SK-N-SH (cell line): ENCODE measurements at regions not wholly inside any gene's neighbourhood (a gene's known extent, or its start where the extent isn't known, plus 50 kb on each side); places are given as distances from the start of the nearest gene placed in this dataset.

Experiments used
- CTCF ChIA-PET: fragments of 300-600, 350-600 bp; formaldehyde crosslinking; extraction: SDS; loops from one replicate; lab custom pipeline; 2021; lab: Yijun Ruan, JAX
- POLR2A ChIA-PET: fragments of 350-600 bp; sonication (Branson Sonifier 250); formaldehyde crosslinking; extraction: SDS; loops from one replicate; lab custom pipeline; 2020; ENCODE audit warnings: antibody characterized with exemption, inconsistent platforms; lab: Yijun Ruan, JAX
- DNase-seq: peaks from one replicate; pipeline ENCODE4 v3.0.0; 2012
- H2AFZ ChIP-seq: fragments of 200-600 bp; sonication (generic); 2 replicates; pipeline ENCODE4 v1.8.1; 2016; ENCODE audit warnings: antibody characterized with exemption, mild to moderate bottlenecking, low read depth
- H3F3A ChIP-seq: fragments of 200-600 bp; sonication (generic); replicated peaks from 2 replicates; pipeline ENCODE3; 2016; ENCODE audit warnings: antibody characterized with exemption, mild to moderate bottlenecking; ENCODE audit not compliant: insufficient read depth
- H3K27ac ChIP-seq, 2 experiments: fragments of 200-500 bp in 1 of 2; fragments of 200-600 bp in 1 of 2; sonication (Bioruptor generic) in 1 of 2; sonication (generic), shearing (Covaris generic) in 1 of 2; 2 replicates each; pipeline versions ENCODE4 v1.5.1 to v1.6.1; 2014 to 2016; ENCODE audit warnings: low read depth in 2 of 2, inconsistent platforms in 1 of 2, low read length in 1 of 2, mild to moderate bottlenecking in 1 of 2, mixed read lengths in 1 of 2
- H3K27me3 ChIP-seq: fragments of 200-600 bp; sonication (generic), shearing (Covaris generic); 2 replicates; pipeline ENCODE4 v1.6.1; 2016; ENCODE audit warnings: mixed run types; ENCODE audit not compliant: insufficient read depth
- H3K36me3 ChIP-seq, 2 experiments: fragments of 200-500 bp in 1 of 2; fragments of 200-600 bp in 1 of 2; sonication (Bioruptor generic) in 1 of 2; sonication (generic) in 1 of 2; replicated peaks in 1 of 2; 2 replicates each; pipeline versions ENCODE3 to v1.5.1; 2014 to 2016; ENCODE audit warnings: low read length in 1 of 2, mild to moderate bottlenecking in 1 of 2; ENCODE audit not compliant: insufficient read depth in 2 of 2, control insufficient read depth in 1 of 2
- H3K4me1 ChIP-seq, 2 experiments: fragments of 200-500 bp in 1 of 2; fragments of 200-600 bp in 1 of 2; sonication (Bioruptor generic) in 1 of 2; sonication (generic), shearing (Covaris generic) in 1 of 2; 2 replicates each; pipeline versions ENCODE4 v1.5.1 to v1.6.1; 2014 to 2016; ENCODE audit warnings: low read depth in 1 of 2, low read length in 1 of 2, mixed run types in 1 of 2; ENCODE audit not compliant: insufficient read depth in 2 of 2, control insufficient read depth in 1 of 2
- H3K4me2 ChIP-seq: fragments of 200-600 bp; sonication (generic), shearing (Covaris generic); 2 replicates; pipeline ENCODE4 v1.6.1; 2017; ENCODE audit warnings: mixed run types
- H3K4me3 ChIP-seq, 2 experiments: fragments of 200-500 bp in 1 of 2; fragments of 200-600 bp in 1 of 2; sonication (Bioruptor generic) in 1 of 2; sonication (generic), shearing (Covaris generic) in 1 of 2; 2 replicates each; pipeline versions ENCODE4 v1.5.1 to v1.8.1; 2014 to 2016; ENCODE audit warnings: low read depth in 2 of 2, inconsistent platforms in 1 of 2, low read length in 1 of 2, mild to moderate bottlenecking in 1 of 2, mixed read lengths in 1 of 2, moderate library complexity in 1 of 2
- H3K79me2 ChIP-seq: fragments of 200-600 bp; sonication (generic); 2 replicates; pipeline ENCODE4 v1.8.1; 2017; ENCODE audit warnings: mild to moderate bottlenecking; ENCODE audit not compliant: insufficient read depth
- H3K9ac ChIP-seq: fragments of 200-600 bp; sonication (generic); 2 replicates; pipeline ENCODE4 v1.6.1; 2017; ENCODE audit warnings: mixed run types
- H3K9me2 ChIP-seq: fragments of 200-600 bp; sonication (generic); 2 replicates; pipeline ENCODE4 v1.6.1; 2017; ENCODE audit warnings: mixed run types
- H3K9me3 ChIP-seq: fragments of 200-600 bp; sonication (generic); 2 replicates; pipeline ENCODE4 v1.6.1; 2017; ENCODE audit warnings: mixed run types, mild to moderate bottlenecking, moderate library complexity
- H4K20me1 ChIP-seq: fragments of 200-600 bp; sonication (generic); 2 replicates; pipeline ENCODE4 v1.6.1; 2017; ENCODE audit warnings: mild to moderate bottlenecking, mixed run types; ENCODE audit not compliant: insufficient read depth
- CTCF ChIP-seq: fragments of 200-600 bp; sonication (generic); IDR thresholded peaks from 2 replicates; pipeline ENCODE4 v1.6.1; 2017; ENCODE audit warnings: antibody characterized with exemption, mild to moderate bottlenecking, moderate library complexity
- GATA2 ChIP-seq: sonication (generic); formaldehyde crosslinking; IDR thresholded peaks from 2 replicates; pipeline ENCODE4 v1.5.0; 2020; ENCODE audit warnings: mild to moderate bottlenecking, missing genetic modification reagents
- MAX ChIP-seq: IDR thresholded peaks from 2 replicates; pipeline ENCODE4 v1.4.0; 2012; ENCODE audit warnings: low read depth
- NRF1 ChIP-seq: IDR thresholded peaks from 2 replicates; pipeline ENCODE4 v1.6.1; 2012; ENCODE audit warnings: low read depth, mild to moderate bottlenecking, low read length
- RFX5 ChIP-seq: IDR thresholded peaks from 2 replicates; pipeline ENCODE4 v1.6.1; 2012; ENCODE audit warnings: mild to moderate bottlenecking, improper control_type of control experiment, low read length
- SIN3A ChIP-seq: IDR thresholded peaks from 2 replicates; pipeline ENCODE4 v1.6.1; 2012; ENCODE audit warnings: low read depth, mild to moderate bottlenecking, low read length, moderate library complexity, borderline replicate concordance
- TCF12 ChIP-seq: IDR thresholded peaks from 2 replicates; pipeline ENCODE4 v1.4.0; 2012
- USF1 ChIP-seq: IDR thresholded peaks from 2 replicates; pipeline ENCODE4 v1.4.0; 2012; ENCODE audit warnings: low read depth, borderline replicate concordance
- WGBS: methylation state at CpG from one replicate; pipeline ENCODE4 v1.1.6; 2017; ENCODE audit warnings: low lambda C conversion rate; 5-methylcytosine and 5-hydroxymethylcytosine counted together

GRCh38 chr11:119787074-119787461 lies 58.1 kb upstream of the NECTIN1 start:
- Histone ChIP-seq H3K4me3 (no peak overlapping the region), H3K4me2 (no peak overlapping the region), H3K9ac (no peak overlapping the region), H3K79me2 (no peaks in the 10 kb centered on the region), H3K9me2 (no peaks in the 10 kb centered on the region), H3K27ac (no peak overlapping the region), H4K20me1 (no peaks in the 10 kb centered on the region), H3K36me3 (no peaks in the 10 kb centered on the region), H3K27me3 (no peaks in the 10 kb centered on the region), H3F3A (no peaks in the 10 kb centered on the region), H3K4me1 (peaks cover 0 to 58% of the 10 kb centered on the region in 2 experiments; a peak in 1 of 4 replicates), H3K9me3 (no peaks in the 10 kb centered on the region), H2AFZ (no peak overlapping the region)
- ChIA-PET CTCF (interaction anchor here (0.9 to 1.1 kb wide), 2 partner anchors 58 to 321 kb away, joined by 4 read pairs; partner anchors contain the start of gene NECTIN1), POLR2A (interaction anchor here (0.8 to 1.3 kb wide), 2 partner anchors 8 to 58 kb away, joined by 3 to 4 read pairs; no protein-coding TSS in a partner anchor)
- no peak for TF ChIP-seq CTCF
- DNase-seq, result no peak
- WGBS, result 27% methylated on average over 2 of the region's 6 CpGs

GRCh38 chr11:119786431-119787073 lies 57.6 kb upstream of the NECTIN1 start:
- Histone ChIP-seq H3K4me2 (no peak overlapping the region), H3F3A (no peaks in the 10 kb centered on the region), H4K20me1 (no peaks in the 10 kb centered on the region), H3K36me3 (no peaks in the 10 kb centered on the region), H3K79me2 (no peaks in the 10 kb centered on the region), H3K4me1 (peaks cover 0 to 59% of the 10 kb centered on the region in 2 experiments; a peak in 1 of 4 replicates), H2AFZ (no peak overlapping the region), H3K9me3 (no peaks in the 10 kb centered on the region), H3K4me3 (no peak overlapping the region), H3K27ac (no peak overlapping the region; a peak in 1 of 4 replicates), H3K9me2 (no peaks in the 10 kb centered on the region), H3K9ac (no peak overlapping the region), H3K27me3 (no peaks in the 10 kb centered on the region; the same call in 1 of the 2 replicates)
- no peak for TF ChIP-seq NRF1
- TF ChIP-seq USF1, result no peak
- no peak for TF ChIP-seq TCF12
- no peak for TF ChIP-seq SIN3A
- no peak for TF ChIP-seq RFX5
- TF ChIP-seq GATA2 (CRISPR knock-in tag), result no peak
- no peak for TF ChIP-seq MAX
- no peak for TF ChIP-seq CTCF
- no peak for DNase-seq
- ChIA-PET CTCF (interaction anchor here (0.9 to 1.1 kb wide), 2 partner anchors 57 to 322 kb away, joined by 4 read pairs; partner anchors contain the start of gene NECTIN1), POLR2A (interaction anchor here (0.8 to 1.3 kb wide), 2 partner anchors 8 to 57 kb away, joined by 3 to 4 read pairs; no protein-coding TSS in a partner anchor)
- WGBS, result 57% methylated on average over 8 of the region's 10 CpGs
